Neural cell (in vitro differentiated cells): ENCODE measurements at regions not wholly inside any gene's neighbourhood (a gene's known extent, or its start where the extent isn't known, plus 50 kb on each side); places are given as distances from the start of the nearest gene placed in this dataset.

Source experiments
- H2AFZ ChIP-seq: fragments of 200-600, 300-800 bp; sonication (generic), shearing (Covaris generic); 2 replicates; pipeline ENCODE4 v1.6.0; 2014; ENCODE audit warnings: low read depth, mild to moderate bottlenecking, antibody characterized with exemption, low read length, moderate library complexity
- H3F3A ChIP-seq: fragments of 200-600 bp; shearing (Covaris generic); 2 replicates; pipeline ENCODE4 v1.6.1; 2016; ENCODE audit warnings: mild to moderate bottlenecking, moderate library complexity, mixed read lengths, antibody characterized with exemption, low read length; ENCODE audit not compliant: insufficient read depth, poor library complexity, severe bottlenecking
- H3K27ac ChIP-seq: fragments of 200-600, 300-800 bp; sonication (generic), shearing (Covaris generic); 2 replicates; pipeline ENCODE4 v1.5.1; 2014; ENCODE audit warnings: mild to moderate bottlenecking, low read length, moderate library complexity
- H3K27me3 ChIP-seq: fragments of 300-800, 200-600 bp; sonication (generic), shearing (Covaris generic); 2 replicates; pipeline ENCODE4 v1.6.0; 2014; ENCODE audit warnings: mild to moderate bottlenecking, low read depth, low read length, moderate library complexity; ENCODE audit not compliant: insufficient read depth
- H3K36me3 ChIP-seq: fragments of 300-800, 200-600 bp; sonication (generic), shearing (Covaris generic); 2 replicates; pipeline ENCODE4 v1.5.1; 2014; ENCODE audit warnings: mild to moderate bottlenecking, antibody characterized with exemption, low read length, moderate library complexity; ENCODE audit not compliant: insufficient read depth
- H3K4me2 ChIP-seq: fragments of 300-800, 200-600 bp; sonication (generic), shearing (Covaris generic); 2 replicates; pipeline ENCODE4 v1.6.0; 2014; ENCODE audit warnings: mild to moderate bottlenecking, low read length
- H3K4me3 ChIP-seq: fragments of 300-800, 200-600 bp; sonication (generic), shearing (Covaris generic); 2 replicates; pipeline ENCODE4 v1.5.1; 2014; ENCODE audit warnings: mild to moderate bottlenecking, low read length, moderate library complexity
- H3K79me2 ChIP-seq: fragments of 200-600 bp; shearing (Covaris generic); replicated peaks from 2 replicates; pipeline ENCODE4 v1.6.0; 2014; ENCODE audit warnings: mild to moderate bottlenecking, low read length, moderate library complexity; ENCODE audit not compliant: insufficient read depth
- H3K9ac ChIP-seq: fragments of 300-800, 200-600 bp; sonication (generic), shearing (Covaris generic); 2 replicates; pipeline ENCODE4 v1.6.1; 2016; ENCODE audit warnings: mild to moderate bottlenecking, low read length, mixed read lengths
- H3K9me2 ChIP-seq: fragments of 200-600 bp; shearing (Covaris generic); 2 replicates; pipeline ENCODE4 v1.6.1; 2016; ENCODE audit warnings: mild to moderate bottlenecking, low read length, mixed read lengths; ENCODE audit not compliant: insufficient read depth
- H3K9me3 ChIP-seq: fragments of 200-600, 300-800 bp; sonication (generic), shearing (Covaris generic); 2 replicates; pipeline ENCODE4 v1.6.1; 2016; ENCODE audit warnings: mild to moderate bottlenecking, mixed run types, low read length, moderate library complexity, mixed read lengths
- H4K20me1 ChIP-seq: fragments of 200-600 bp; shearing (Covaris generic); 2 replicates; pipeline ENCODE4 v1.6.1; 2016; ENCODE audit warnings: mild to moderate bottlenecking, mixed run types; ENCODE audit not compliant: insufficient read depth
- EP300 ChIP-seq: fragments of 450-650 bp; conservative IDR thresholded peaks from 2 replicates; pipeline ENCODE4 v1.6.1; 2014; ENCODE audit warnings: antibody characterized with exemption, mild to moderate bottlenecking, moderate library complexity; ENCODE audit not compliant: poor library complexity, severe bottlenecking
- EZH2 ChIP-seq: fragments of 200-600, 300-800 bp; shearing (Covaris generic), sonication (generic); IDR thresholded peaks from 2 replicates; pipeline ENCODE4 v1.6.1; 2014; ENCODE audit warnings: antibody characterized with exemption, low read length, borderline replicate concordance, mild to moderate bottlenecking; ENCODE audit not compliant: insufficient read depth, poor library complexity, severe bottlenecking
- MXI1 ChIP-seq: fragments of 450-650 bp; conservative IDR thresholded peaks from 2 replicates; pipeline ENCODE4 v1.6.1; 2014; ENCODE audit warnings: antibody characterized with exemption, mild to moderate bottlenecking; ENCODE audit not compliant: poor library complexity, severe bottlenecking
- POLR2AphosphoS5 ChIP-seq: IDR thresholded peaks from 2 replicates; pipeline ENCODE4 v1.6.1; 2012
- RAD21 ChIP-seq: fragments of 450-650 bp; conservative IDR thresholded peaks from 2 replicates; pipeline ENCODE4 v1.6.1; 2014; ENCODE audit warnings: antibody characterized with exemption, mild to moderate bottlenecking, moderate library complexity
- SMC3 ChIP-seq: fragments of 450-650 bp; conservative IDR thresholded peaks from 2 replicates; pipeline ENCODE4 v1.6.1; 2014; ENCODE audit warnings: antibody characterized with exemption, mild to moderate bottlenecking, moderate library complexity; ENCODE audit not compliant: poor library complexity
- TAF1 ChIP-seq: IDR thresholded peaks from 2 replicates; pipeline ENCODE4 v1.6.1; 2012; ENCODE audit warnings: low read depth
- TF ChIP-seq, protein P1 (sequence below): fragments of 450-650 bp; IDR thresholded peaks from 2 replicates; pipeline ENCODE4 v1.5.1; 2014; ENCODE audit warnings: antibody characterized with exemption, mild to moderate bottlenecking, moderate library complexity; ENCODE audit not compliant: poor library complexity, severe bottlenecking
- TF ChIP-seq, protein P2 (sequence below): IDR thresholded peaks from 2 replicates; pipeline ENCODE4 v1.6.1; 2012; ENCODE audit warnings: borderline replicate concordance

DNA sequence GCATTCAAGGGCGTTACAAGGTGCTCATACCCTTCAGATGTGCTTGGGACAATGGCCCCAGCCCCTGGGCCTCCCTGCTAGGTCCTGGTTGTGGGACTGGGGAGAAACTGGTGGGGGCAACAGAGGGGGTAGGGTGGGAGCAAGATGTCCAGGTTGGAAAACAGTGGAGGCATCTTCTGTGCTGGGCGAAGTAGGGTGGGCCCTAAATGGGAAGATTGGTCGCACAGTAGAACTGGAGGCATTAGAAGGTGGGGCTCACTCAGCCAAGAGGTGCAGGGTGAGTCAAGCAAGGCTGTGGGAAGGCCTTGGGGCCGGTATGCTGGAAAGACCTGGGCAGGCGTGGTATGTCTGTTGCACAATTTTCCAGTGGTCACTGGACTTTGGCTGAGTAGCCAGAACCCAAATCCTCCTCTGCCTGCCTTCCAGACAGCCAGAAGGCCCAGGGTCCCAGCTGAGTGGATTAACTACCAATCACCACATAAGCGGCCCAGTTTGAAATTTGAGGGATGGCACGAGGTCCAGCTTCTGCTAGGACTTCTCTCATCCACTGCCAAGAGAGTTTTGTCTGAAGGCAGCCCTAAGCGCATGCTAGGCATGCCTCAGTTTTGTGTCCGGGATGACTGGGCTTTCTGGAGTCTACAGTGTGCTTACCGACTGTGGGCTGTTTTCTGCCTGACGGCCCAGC is 74.5 kb downstream of the LSM3 start (continued):
- TF ChIP-seq, protein P1, sequence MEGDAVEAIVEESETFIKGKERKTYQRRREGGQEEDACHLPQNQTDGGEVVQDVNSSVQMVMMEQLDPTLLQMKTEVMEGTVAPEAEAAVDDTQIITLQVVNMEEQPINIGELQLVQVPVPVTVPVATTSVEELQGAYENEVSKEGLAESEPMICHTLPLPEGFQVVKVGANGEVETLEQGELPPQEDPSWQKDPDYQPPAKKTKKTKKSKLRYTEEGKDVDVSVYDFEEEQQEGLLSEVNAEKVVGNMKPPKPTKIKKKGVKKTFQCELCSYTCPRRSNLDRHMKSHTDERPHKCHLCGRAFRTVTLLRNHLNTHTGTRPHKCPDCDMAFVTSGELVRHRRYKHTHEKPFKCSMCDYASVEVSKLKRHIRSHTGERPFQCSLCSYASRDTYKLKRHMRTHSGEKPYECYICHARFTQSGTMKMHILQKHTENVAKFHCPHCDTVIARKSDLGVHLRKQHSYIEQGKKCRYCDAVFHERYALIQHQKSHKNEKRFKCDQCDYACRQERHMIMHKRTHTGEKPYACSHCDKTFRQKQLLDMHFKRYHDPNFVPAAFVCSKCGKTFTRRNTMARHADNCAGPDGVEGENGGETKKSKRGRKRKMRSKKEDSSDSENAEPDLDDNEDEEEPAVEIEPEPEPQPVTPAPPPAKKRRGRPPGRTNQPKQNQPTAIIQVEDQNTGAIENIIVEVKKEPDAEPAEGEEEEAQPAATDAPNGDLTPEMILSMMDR: no peak

DNA sequence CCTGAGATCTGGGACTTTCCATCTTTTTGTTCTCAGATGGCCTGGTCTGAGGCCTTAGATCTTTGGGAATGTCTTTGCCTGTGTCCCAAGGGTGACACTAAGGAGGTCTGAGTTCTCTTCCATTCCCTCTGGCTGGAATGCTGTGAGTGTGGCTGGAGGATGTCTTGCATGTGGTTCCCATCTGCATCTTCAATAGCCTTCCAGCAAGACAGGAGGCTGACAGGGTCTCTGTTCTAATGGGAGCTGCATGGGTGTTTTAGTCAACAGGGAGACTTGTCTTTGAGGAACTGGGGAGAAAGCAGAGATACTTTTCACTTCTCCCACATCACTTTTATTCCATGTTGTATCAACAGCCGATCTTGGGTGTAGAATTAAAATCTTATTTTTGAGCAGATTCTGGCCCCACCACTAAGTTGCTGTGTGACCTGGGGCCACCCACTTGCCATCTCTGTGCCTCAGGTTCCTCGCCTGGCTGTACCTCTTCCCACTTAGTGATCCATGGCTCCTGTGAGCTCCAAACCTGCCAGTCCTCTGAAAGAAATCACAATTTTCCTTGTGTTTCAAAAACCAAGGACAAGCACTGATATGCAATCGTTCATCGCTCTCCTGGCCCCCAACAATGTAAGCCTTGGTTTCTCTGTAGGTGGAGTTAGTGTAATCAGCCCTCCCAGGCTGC is 75.2 kb downstream of the LSM3 start:
- Histone ChIP-seq H3K27ac (no peak overlapping the region), H3K36me3 (no peaks in the 10 kb centered on the region), H2AFZ (no peak overlapping the region), H3K4me3 (no peak overlapping the region), H3K79me2 (no peaks in the 10 kb centered on the region), H3F3A (no peaks in the 10 kb centered on the region), H3K27me3 (no peaks in the 10 kb centered on the region), H3K9me2 (no peaks in the 10 kb centered on the region), H3K9me3 (no peaks in the 10 kb centered on the region), H3K9ac (no peak overlapping the region), H4K20me1 (no peaks in the 10 kb centered on the region), H3K4me2 (no peak overlapping the region)
- no peak for TF ChIP-seq EP300
- TF ChIP-seq RAD21: no peak
- TF ChIP-seq, protein P2, sequence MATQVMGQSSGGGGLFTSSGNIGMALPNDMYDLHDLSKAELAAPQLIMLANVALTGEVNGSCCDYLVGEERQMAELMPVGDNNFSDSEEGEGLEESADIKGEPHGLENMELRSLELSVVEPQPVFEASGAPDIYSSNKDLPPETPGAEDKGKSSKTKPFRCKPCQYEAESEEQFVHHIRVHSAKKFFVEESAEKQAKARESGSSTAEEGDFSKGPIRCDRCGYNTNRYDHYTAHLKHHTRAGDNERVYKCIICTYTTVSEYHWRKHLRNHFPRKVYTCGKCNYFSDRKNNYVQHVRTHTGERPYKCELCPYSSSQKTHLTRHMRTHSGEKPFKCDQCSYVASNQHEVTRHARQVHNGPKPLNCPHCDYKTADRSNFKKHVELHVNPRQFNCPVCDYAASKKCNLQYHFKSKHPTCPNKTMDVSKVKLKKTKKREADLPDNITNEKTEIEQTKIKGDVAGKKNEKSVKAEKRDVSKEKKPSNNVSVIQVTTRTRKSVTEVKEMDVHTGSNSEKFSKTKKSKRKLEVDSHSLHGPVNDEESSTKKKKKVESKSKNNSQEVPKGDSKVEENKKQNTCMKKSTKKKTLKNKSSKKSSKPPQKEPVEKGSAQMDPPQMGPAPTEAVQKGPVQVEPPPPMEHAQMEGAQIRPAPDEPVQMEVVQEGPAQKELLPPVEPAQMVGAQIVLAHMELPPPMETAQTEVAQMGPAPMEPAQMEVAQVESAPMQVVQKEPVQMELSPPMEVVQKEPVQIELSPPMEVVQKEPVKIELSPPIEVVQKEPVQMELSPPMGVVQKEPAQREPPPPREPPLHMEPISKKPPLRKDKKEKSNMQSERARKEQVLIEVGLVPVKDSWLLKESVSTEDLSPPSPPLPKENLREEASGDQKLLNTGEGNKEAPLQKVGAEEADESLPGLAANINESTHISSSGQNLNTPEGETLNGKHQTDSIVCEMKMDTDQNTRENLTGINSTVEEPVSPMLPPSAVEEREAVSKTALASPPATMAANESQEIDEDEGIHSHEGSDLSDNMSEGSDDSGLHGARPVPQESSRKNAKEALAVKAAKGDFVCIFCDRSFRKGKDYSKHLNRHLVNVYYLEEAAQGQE: no peak
- TF ChIP-seq MXI1: no peak
- TF ChIP-seq, protein P1: no peak
- no peak for TF ChIP-seq TAF1
- no peak for TF ChIP-seq SMC3
- no peak for TF ChIP-seq POLR2AphosphoS5
- TF ChIP-seq EZH2: no peak
